Thoracic aorta (tissue), 2 donors: ENCODE measurements at regions not wholly inside any gene's neighbourhood (a gene's known extent, or its start where the extent isn't known, plus 50 kb on each side); places are given as distances from the start of the nearest gene placed in this dataset.
"Not testable (repeated sequence)": the region's sequence is repeated elsewhere in the genome, so short reads cannot be mapped to it uniquely, and the experiment has no call there.

ENCODE experiments used
- ATAC-seq: fragments of 150-250 bp; one replicate; pipeline ENCODE4 v1.8.0; 2017; ENCODE audit warnings: low read depth; ENCODE audit not compliant: insufficient number of reproducible peaks, low FRiP score
- DNase-seq: peaks from one replicate; pipeline ENCODE4 v3.0.0-alpha.2; 2020; ENCODE audit warnings: low spot score
- H3K27ac ChIP-seq, 2 donors: fragments of 200-600 bp; sonication (generic); 1 replicate in 1 of 2; 2 replicates in 1 of 2; pipeline ENCODE4 v1.5.1; 2016; ENCODE audit warnings: mild to moderate bottlenecking in 2 of 2, moderate library complexity in 2 of 2
- H3K27me3 ChIP-seq: fragments of 200-600 bp; sonication (generic); replicated peaks from 2 replicates; pipeline ENCODE4 v1.6.0; 2016; ENCODE audit warnings: mild to moderate bottlenecking; ENCODE audit not compliant: insufficient read depth
- H3K36me3 ChIP-seq: fragments of 200-600 bp; sonication (generic); one replicate; pipeline ENCODE4 v1.5.1; 2016
- H3K4me1 ChIP-seq, 2 donors: fragments of 200-600 bp; sonication (generic); 1 replicate in 1 of 2; 2 replicates in 1 of 2; pipeline versions ENCODE4 v1.5.1 to v1.6.0; 2016; ENCODE audit warnings: low read depth in 2 of 2, mild to moderate bottlenecking in 1 of 2; ENCODE audit not compliant: control insufficient read depth in 1 of 2
- H3K4me3 ChIP-seq: fragments of 200-600 bp; sonication (generic); 2 replicates; pipeline ENCODE4 v1.5.1; 2016; ENCODE audit warnings: mild to moderate bottlenecking
- H3K9me3 ChIP-seq: fragments of 200-600 bp; sonication (generic); 2 replicates; pipeline ENCODE4 v1.5.1; 2016
- CTCF ChIP-seq: fragments of 200-600 bp; sonication (generic); IDR thresholded peaks from one replicate; pipeline ENCODE4 v1.5.1; 2019; ENCODE audit warnings: antibody characterized with exemption

GRCh38 chr10:86579883-86580520 is 58.4 kb upstream of the WAPL start:
- no peak for ATAC-seq
- Histone ChIP-seq H3K27ac (no peak overlapping the region), H3K36me3 (no peaks in the 10 kb centered on the region), H3K4me3 (no peak overlapping the region), H3K9me3 (no peaks in the 10 kb centered on the region), H3K4me1 (peaks cover 0 to 1% of the 10 kb centered on the region in 2 donors), H3K27me3 (no peaks in the 10 kb centered on the region)
- TF ChIP-seq CTCF, result no peak
- no peak for DNase-seq

- peaks cover 0 to 6% of the 10 kb centered on the region in 2 donors for H3K4me1 ChIP-seq
- no peak overlapping the region for H3K27ac ChIP-seq
- no peaks in the 10 kb centered on the region for H3K27me3 ChIP-seq
- H3K9me3 ChIP-seq, result no peaks in the 10 kb centered on the region
- H3K36me3 ChIP-seq, result no peaks in the 10 kb centered on the region
- DNase-seq (no peak), ATAC-seq (no peak)
- H3K4me3 ChIP-seq, result no peak overlapping the region
- TF ChIP-seq CTCF, result no peak
These were observed 58.9 kb upstream of the WAPL start for GRCh38 chr10:86580521-86580891.

- DNase-seq (no peak), ATAC-seq (no peak)
- H3K27me3 ChIP-seq, result no peaks in the 10 kb centered on the region
- no peak overlapping the region for H3K4me3 ChIP-seq
- no peak overlapping the region for H3K27ac ChIP-seq
- peaks cover 0 to 7% of the 10 kb centered on the region in 2 donors for H3K4me1 ChIP-seq
- no peak for TF ChIP-seq CTCF
- H3K36me3 ChIP-seq, result no peaks in the 10 kb centered on the region
- H3K9me3 ChIP-seq, result no peaks in the 10 kb centered on the region
These were observed 62.4 kb upstream of the WAPL start for GRCh38 chr10:86583983-86584382.

GRCh38 chr10:86585037-86585929 is 63.7 kb upstream of the WAPL start:
- TF ChIP-seq CTCF, result peak; percentile 96
- peak overlapping the region; percentile 11 for H3K4me3 ChIP-seq
- no peaks in the 10 kb centered on the region for H3K27me3 ChIP-seq
- H3K27ac ChIP-seq, result no peak overlapping the region
- ATAC-seq (peak; percentile 76), DNase-seq (peak; percentile 23)
- no peaks in the 10 kb centered on the region for H3K9me3 ChIP-seq
- no peaks in the 10 kb centered on the region for H3K36me3 ChIP-seq
- peaks cover 0 to 7% of the 10 kb centered on the region in 2 donors for H3K4me1 ChIP-seq

- Histone ChIP-seq H3K4me1 (peaks cover 0 to 7% of the 10 kb centered on the region in 2 donors), H3K27ac (no peak overlapping the region), H3K36me3 (no peaks in the 10 kb centered on the region), H3K9me3 (no peaks in the 10 kb centered on the region), H3K27me3 (no peaks in the 10 kb centered on the region), H3K4me3 (no peak overlapping the region)
- no peak for TF ChIP-seq CTCF
- no peak for DNase-seq
- ATAC-seq, result no peak
These were observed 64.9 kb upstream of the WAPL start for GRCh38 chr10:86586516-86586915.

- H3K36me3 ChIP-seq, H3K27ac ChIP-seq, H3K4me1 ChIP-seq, H3K9me3 ChIP-seq, ATAC-seq, H3K27me3 ChIP-seq, DNase-seq, H3K4me3 ChIP-seq: not testable (repeated sequence)
These were observed 65.6 kb upstream of the OPN4 start for GRCh38 chr10:86588781-86589180.
